Keratinocyte (primary cell): ENCODE measurements at regions not wholly inside any gene's neighbourhood (a gene's known extent, or its start where the extent isn't known, plus 50 kb on each side); places are given as distances from the start of the nearest gene placed in this dataset.

Experiments used
- EZH2 ChIP-seq: IDR thresholded peaks from one replicate; pipeline ENCODE4 v1.6.1; 2012; ENCODE audit warnings: inconsistent platforms, mild to moderate bottlenecking, low read length, moderate library complexity
- TF ChIP-seq, protein P1 (sequence below), 3 experiments: IDR thresholded peaks in 1 of 3; conservative IDR thresholded peaks in 1 of 3; optimal IDR thresholded peaks in 1 of 3; 2 replicates in 2 of 3; 3 replicates in 1 of 3; pipeline versions ENCODE3 to v1.5.1; 2011; ENCODE audit warnings: low read length in 3 of 3, mild to moderate bottlenecking in 3 of 3, moderate library complexity in 2 of 3, control low read depth in 1 of 3, inconsistent platforms in 1 of 3; ENCODE audit not compliant: insufficient read depth in 2 of 3; ENCODE audit errors: extremely low read depth in 1 of 3

DNA sequence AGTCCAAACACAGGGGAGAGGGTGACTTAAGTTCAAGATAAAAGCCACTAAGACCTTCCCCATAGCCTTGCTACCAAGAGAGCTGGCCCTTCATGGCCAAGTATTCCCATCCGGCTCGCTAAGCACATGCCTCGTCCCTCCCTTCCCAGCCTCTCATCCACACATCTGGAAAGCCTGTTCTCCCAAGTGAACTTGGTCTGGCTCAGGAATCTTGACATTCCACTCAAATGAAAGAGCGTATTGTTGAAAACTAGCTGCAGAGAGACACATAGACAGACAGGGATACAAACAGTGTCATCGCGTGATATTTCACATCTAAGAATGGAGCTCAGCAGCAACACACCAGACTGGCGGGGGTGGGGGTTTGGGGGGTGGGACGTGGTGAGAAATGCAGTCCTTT is 182.8 kb upstream of the FOXQ1 start:
- no peak for TF ChIP-seq EZH2
- TF ChIP-seq, protein P1, sequence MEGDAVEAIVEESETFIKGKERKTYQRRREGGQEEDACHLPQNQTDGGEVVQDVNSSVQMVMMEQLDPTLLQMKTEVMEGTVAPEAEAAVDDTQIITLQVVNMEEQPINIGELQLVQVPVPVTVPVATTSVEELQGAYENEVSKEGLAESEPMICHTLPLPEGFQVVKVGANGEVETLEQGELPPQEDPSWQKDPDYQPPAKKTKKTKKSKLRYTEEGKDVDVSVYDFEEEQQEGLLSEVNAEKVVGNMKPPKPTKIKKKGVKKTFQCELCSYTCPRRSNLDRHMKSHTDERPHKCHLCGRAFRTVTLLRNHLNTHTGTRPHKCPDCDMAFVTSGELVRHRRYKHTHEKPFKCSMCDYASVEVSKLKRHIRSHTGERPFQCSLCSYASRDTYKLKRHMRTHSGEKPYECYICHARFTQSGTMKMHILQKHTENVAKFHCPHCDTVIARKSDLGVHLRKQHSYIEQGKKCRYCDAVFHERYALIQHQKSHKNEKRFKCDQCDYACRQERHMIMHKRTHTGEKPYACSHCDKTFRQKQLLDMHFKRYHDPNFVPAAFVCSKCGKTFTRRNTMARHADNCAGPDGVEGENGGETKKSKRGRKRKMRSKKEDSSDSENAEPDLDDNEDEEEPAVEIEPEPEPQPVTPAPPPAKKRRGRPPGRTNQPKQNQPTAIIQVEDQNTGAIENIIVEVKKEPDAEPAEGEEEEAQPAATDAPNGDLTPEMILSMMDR (optimal IDR thresholded peaks at IDR 0.05 in 1 of 3, IDR thresholded peaks at IDR 0.05 in 1 of 3, conservative IDR thresholded peaks at IDR 0.05 in 1 of 3; ENCODE audit: extremely low read depth in 1 of 3, insufficient read depth in 2 of 3, low read length in 3 of 3), result no peak
